Sigmoid colon (tissue), 6 donors: ENCODE measurements at regions not wholly inside any gene's neighbourhood (a gene's known extent, or its start where the extent isn't known, plus 50 kb on each side); places are given as distances from the start of the nearest gene placed in this dataset.

Experiments
- DNase-seq: peaks from one replicate; pipeline ENCODE4 v3.0.0-alpha.2; 2019
- H3K27ac ChIP-seq, 4 donors: fragments of 200-600 bp; sonication (generic); one replicate each; pipeline ENCODE4 v1.5.1; 2016 to 2019; ENCODE audit warnings: mild to moderate bottlenecking in 1 of 4
- H3K27me3 ChIP-seq, 3 donors: fragments of 200-600 bp; sonication (generic); one replicate each; pipeline ENCODE4 v1.5.1; 2019; ENCODE audit warnings: mild to moderate bottlenecking in 1 of 3
- H3K36me3 ChIP-seq, 4 donors: fragments of 200-600 bp; sonication (generic); one replicate each; pipeline ENCODE4 v1.5.1; 2016 to 2019
- H3K4me1 ChIP-seq, 4 donors: fragments of 200-600 bp; sonication (generic); one replicate each; pipeline ENCODE4 v1.5.1; 2017 to 2019
- H3K4me3 ChIP-seq, 4 donors: fragments of 200-600 bp; sonication (generic); one replicate each; pipeline ENCODE4 v1.5.1; 2017 to 2019; ENCODE audit warnings: mild to moderate bottlenecking in 2 of 4, moderate library complexity in 1 of 4
- H3K9me3 ChIP-seq, 4 donors: fragments of 200-600 bp in 3 of 4; sonication (generic) in 3 of 4; one replicate each; pipeline versions ENCODE4 v1.5.1 to v1.6.1; 2013 to 2019
- EP300 ChIP-seq, 4 donors: sonication (generic); formaldehyde crosslinking; IDR thresholded peaks; one replicate each; pipeline ENCODE4 v1.6.1; 2017; ENCODE audit warnings: antibody characterized with exemption in 4 of 4
- POLR2A ChIP-seq, 2 donors: fragments of 450-650 bp; IDR thresholded peaks; one replicate each; pipeline ENCODE4 v1.6.1; 2016; ENCODE audit warnings: antibody characterized with exemption in 2 of 2, mild to moderate bottlenecking in 2 of 2, moderate library complexity in 2 of 2
- POLR2AphosphoS5 ChIP-seq, 4 donors: sonication (generic); formaldehyde crosslinking; IDR thresholded peaks; one replicate each; pipeline ENCODE4 v1.6.1; 2017; ENCODE audit warnings: antibody characterized with exemption in 4 of 4
- WGBS, 2 donors: extraction: QIAGEN DNeasy Blood & Tissue Kit; methylation state at CpG; one replicate each; pipeline ENCODE4 v1.1.7; 2013; 5-methylcytosine and 5-hydroxymethylcytosine counted together
- intact Hi-C: fragments of 100-400 bp; cut with DNase I; formaldehyde crosslinking; loops from one replicate; pipeline ENCODE4 v1.15.1; 2023
- TF ChIP-seq, protein P1 (sequence below), 4 experiments: fragments of 450-650 bp in 3 of 4; fragments of 200-600 bp in 1 of 4; IDR thresholded peaks; one replicate each; pipeline ENCODE4 v1.5.1; 2016 to 2019; ENCODE audit warnings: antibody characterized with exemption in 4 of 4, mild to moderate bottlenecking in 3 of 4, moderate library complexity in 2 of 4
- donor health status: healthy with polysubstance abuse.
- donor health status: healthy.

DNA sequence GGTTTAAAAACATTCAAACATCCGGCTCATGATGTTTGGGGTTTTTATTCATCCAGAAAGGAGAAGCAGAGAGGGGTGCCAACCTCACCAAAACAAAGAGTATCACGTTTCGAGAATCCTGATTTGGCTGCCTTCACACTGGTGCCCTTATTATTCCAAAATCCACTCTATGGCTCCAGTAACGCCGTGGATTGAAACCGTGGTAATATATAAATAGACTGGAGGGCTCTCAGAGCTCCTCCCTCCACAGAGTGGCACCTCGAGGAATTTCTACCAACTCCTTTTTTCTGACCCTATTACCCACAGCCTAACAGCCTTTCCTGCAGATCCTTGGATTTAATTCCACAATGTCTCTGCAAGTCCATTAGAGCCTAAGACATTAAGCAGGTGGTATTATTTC lies 353.6 kb downstream of the CRPPA start:
- no peak for TF ChIP-seq POLR2AphosphoS5 (IDR thresholded peaks at IDR 0.05)
- TF ChIP-seq, protein P1, sequence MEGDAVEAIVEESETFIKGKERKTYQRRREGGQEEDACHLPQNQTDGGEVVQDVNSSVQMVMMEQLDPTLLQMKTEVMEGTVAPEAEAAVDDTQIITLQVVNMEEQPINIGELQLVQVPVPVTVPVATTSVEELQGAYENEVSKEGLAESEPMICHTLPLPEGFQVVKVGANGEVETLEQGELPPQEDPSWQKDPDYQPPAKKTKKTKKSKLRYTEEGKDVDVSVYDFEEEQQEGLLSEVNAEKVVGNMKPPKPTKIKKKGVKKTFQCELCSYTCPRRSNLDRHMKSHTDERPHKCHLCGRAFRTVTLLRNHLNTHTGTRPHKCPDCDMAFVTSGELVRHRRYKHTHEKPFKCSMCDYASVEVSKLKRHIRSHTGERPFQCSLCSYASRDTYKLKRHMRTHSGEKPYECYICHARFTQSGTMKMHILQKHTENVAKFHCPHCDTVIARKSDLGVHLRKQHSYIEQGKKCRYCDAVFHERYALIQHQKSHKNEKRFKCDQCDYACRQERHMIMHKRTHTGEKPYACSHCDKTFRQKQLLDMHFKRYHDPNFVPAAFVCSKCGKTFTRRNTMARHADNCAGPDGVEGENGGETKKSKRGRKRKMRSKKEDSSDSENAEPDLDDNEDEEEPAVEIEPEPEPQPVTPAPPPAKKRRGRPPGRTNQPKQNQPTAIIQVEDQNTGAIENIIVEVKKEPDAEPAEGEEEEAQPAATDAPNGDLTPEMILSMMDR (IDR thresholded peaks at IDR 0.05): no peak
- no peak for TF ChIP-seq POLR2A (IDR thresholded peaks at IDR 0.05)
- no peak for TF ChIP-seq EP300 (IDR thresholded peaks at IDR 0.05)
- DNase-seq: no peak
- Histone ChIP-seq H3K4me3 (no peak overlapping the region), H3K4me1 (peaks cover 0 to 27% (median 15%) of the 10 kb centered on the region in 4 donors), H3K27me3 (no peaks in the 10 kb centered on the region), H3K27ac (peak overlapping the region; percentile 7 to 65 (median 37)), H3K36me3 (no peaks in the 10 kb centered on the region), H3K9me3 (no peaks in the 10 kb centered on the region)
- intact Hi-C loops: no loop called here
- WGBS, 2 donors: 41 to 66% methylated on average over 7 of the region's 7 CpGs

DNA sequence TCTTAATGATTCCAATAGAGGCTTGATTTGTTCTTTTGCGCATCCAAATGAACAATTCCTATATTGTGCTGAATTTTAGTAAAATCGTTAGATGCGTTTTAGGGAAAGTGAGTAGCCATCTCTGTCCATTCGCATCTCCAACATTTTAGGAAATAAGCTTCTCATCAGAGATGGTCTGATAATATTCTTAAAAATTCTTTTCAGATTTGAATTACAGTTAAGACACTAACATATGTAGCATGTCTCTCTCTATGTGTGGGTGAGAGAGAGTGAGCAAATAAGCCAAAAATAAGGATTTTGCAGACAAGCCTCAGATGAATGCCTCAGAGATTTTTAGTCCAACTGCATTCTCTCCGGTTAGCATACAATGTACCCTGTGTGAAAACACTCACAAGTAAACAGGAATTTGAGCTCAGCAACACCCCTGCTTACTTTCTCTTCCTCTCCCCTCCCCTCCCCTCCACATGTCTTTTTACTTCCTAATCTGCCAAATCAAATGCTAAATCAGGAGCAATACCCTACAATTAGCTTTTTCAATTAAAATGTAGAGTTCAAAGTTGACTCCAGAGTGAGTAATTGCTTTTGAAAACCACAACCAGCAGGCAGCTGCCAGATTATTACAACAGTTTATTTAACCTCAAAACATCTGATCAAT lies 354.4 kb downstream of the CRPPA start:
- peak overlapping the region; percentile 7 to 65 (median 41) for H3K27ac ChIP-seq
- H3K36me3 ChIP-seq: no peaks in the 10 kb centered on the region
- intact Hi-C loops: no loop called here
- TF ChIP-seq POLR2A (IDR thresholded peaks at IDR 0.05) (no peak), POLR2AphosphoS5 (IDR thresholded peaks at IDR 0.05) (no peak)
- no peak for DNase-seq
- WGBS, 2 donors: 68 to 72% methylated on average over 5 of the region's 5 CpGs
- no peaks in the 10 kb centered on the region for H3K9me3 ChIP-seq
- no peaks in the 10 kb centered on the region for H3K27me3 ChIP-seq
- H3K4me3 ChIP-seq: no peak overlapping the region
- H3K4me1 ChIP-seq: peaks cover 0 to 35% (median 22%) of the 10 kb centered on the region in 4 donors

- Histone ChIP-seq H3K4me3 (no peak overlapping the region), H3K4me1 (peaks cover 0 to 38% (median 24%) of the 10 kb centered on the region in 4 donors), H3K9me3 (no peaks in the 10 kb centered on the region), H3K27me3 (no peaks in the 10 kb centered on the region), H3K27ac (peak overlapping the region in 2 of 4 donors; percentile 46 to 65), H3K36me3 (no peaks in the 10 kb centered on the region)
- no peak for DNase-seq
- TF ChIP-seq, protein P1 (IDR thresholded peaks at IDR 0.05): no peak
- TF ChIP-seq EP300 (IDR thresholded peaks at IDR 0.05) (no peak), POLR2AphosphoS5 (IDR thresholded peaks at IDR 0.05) (no peak), POLR2A (IDR thresholded peaks at IDR 0.05) (no peak)
- intact Hi-C loops: no loop called here
Measured at GRCh38 chr7:16065939-16066338, 355.4 kb downstream of the CRPPA start.

- Histone ChIP-seq H3K36me3 (no peaks in the 10 kb centered on the region), H3K4me3 (no peak overlapping the region), H3K9me3 (no peaks in the 10 kb centered on the region), H3K27me3 (no peaks in the 10 kb centered on the region), H3K27ac (peak overlapping the region in 3 of 4 donors; percentile 7 to 60 (median 47)), H3K4me1 (peaks cover 0 to 35% (median 24%) of the 10 kb centered on the region in 4 donors)
- no peak for TF ChIP-seq POLR2A (IDR thresholded peaks at IDR 0.05)
- TF ChIP-seq, protein P1 (IDR thresholded peaks at IDR 0.05): no peak
- no peak for TF ChIP-seq EP300 (IDR thresholded peaks at IDR 0.05)
- TF ChIP-seq POLR2AphosphoS5 (IDR thresholded peaks at IDR 0.05): no peak
- no peak for DNase-seq
- WGBS, 2 donors: 87 to 89% methylated on average over 16 of the region's 16 CpGs
- intact Hi-C loops: no loop called here
Measured at GRCh38 chr7:16063716-16064675, 357.3 kb downstream of the CRPPA start.

DNA sequence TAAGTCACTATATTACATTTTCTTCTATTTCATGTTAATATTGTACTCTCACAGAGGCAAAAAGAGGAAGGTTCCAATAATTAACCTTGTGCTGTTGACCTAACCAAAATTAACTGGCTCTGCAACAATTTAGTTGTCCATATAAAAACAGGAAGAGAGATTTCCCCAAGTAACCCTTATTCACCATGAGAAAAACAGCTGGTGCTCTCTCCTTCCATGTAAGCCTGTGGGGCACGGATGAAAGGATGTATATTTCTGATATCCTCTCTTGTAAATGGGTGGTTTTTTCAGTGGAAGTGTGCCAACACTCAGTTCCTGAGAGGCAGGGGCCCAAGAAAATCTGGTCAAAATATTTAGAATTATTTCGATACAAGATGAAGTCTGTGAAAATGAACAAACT lies 358.1 kb downstream of the CRPPA start:
- no peak for DNase-seq
- TF ChIP-seq POLR2AphosphoS5 (IDR thresholded peaks at IDR 0.05) (no peak), POLR2A (IDR thresholded peaks at IDR 0.05) (no peak), EP300 (IDR thresholded peaks at IDR 0.05) (no peak)
- TF ChIP-seq, protein P1 (IDR thresholded peaks at IDR 0.05): no peak
- Histone ChIP-seq H3K27ac (peak overlapping the region in 3 of 4 donors; percentile 7 to 60 (median 47)), H3K27me3 (no peaks in the 10 kb centered on the region), H3K4me1 (peaks cover 0 to 35% (median 24%) of the 10 kb centered on the region in 4 donors), H3K36me3 (no peaks in the 10 kb centered on the region), H3K4me3 (no peak overlapping the region), H3K9me3 (no peaks in the 10 kb centered on the region)
- WGBS, 2 donors: 54 to 79% methylated on average over 2 of the region's 2 CpGs
- intact Hi-C loops: no loop called here
